ENCODE measurements at regions not wholly inside any gene's neighbourhood (a gene's known extent, or its start where the extent isn't known, plus 50 kb on each side); places are given as distances from the start of the nearest gene placed in this dataset.

DNA sequence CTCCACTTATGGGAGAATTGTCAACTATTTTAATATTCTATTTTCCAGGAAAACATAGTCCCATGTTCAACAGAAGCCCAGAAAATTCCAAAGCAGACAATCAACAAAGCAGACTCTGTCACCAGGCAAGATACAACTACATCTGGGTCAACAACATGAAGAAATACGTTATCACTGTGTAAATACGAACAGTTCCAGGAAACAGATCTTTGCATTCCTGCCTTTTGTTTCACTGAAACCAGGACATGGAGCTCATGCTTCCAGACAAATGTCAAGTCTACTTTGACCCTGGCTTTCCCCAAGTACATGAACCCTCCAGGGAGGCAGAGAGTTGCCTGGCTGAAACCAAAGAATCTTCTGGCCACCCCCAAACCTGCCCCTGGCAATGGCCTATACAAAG lies 106.7 kb downstream of the SETD4 start (continued):
- no peak for TF ChIP-seq RBM22 (optimal IDR thresholded peaks at IDR 0.05; ENCODE audit: low read length)
- no peak for TF ChIP-seq ZNF333 (CRISPR knock-in tag; IDR thresholded peaks at IDR 0.05; ENCODE audit: borderline replicate concordance)
- TF ChIP-seq, protein P1, sequence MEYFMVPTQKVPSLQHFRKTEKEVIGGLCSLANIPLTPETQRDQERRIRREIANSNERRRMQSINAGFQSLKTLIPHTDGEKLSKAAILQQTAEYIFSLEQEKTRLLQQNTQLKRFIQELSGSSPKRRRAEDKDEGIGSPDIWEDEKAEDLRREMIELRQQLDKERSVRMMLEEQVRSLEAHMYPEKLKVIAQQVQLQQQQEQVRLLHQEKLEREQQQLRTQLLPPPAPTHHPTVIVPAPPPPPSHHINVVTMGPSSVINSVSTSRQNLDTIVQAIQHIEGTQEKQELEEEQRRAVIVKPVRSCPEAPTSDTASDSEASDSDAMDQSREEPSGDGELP (IDR thresholded peaks at IDR 0.05; ENCODE audit: borderline replicate concordance, low read depth) = peak; percentile 86; the same call in 1 of the 2 replicates
- peak; percentile 80; the same call in 1 of the 2 replicates for TF ChIP-seq NKX3-1 (CRISPR knock-in tag; IDR thresholded peaks at IDR 0.05)
- no peak for TF ChIP-seq ZNF841 (CRISPR knock-in tag; IDR thresholded peaks at IDR 0.05; ENCODE audit: borderline replicate concordance)
- TF ChIP-seq, protein P2, sequence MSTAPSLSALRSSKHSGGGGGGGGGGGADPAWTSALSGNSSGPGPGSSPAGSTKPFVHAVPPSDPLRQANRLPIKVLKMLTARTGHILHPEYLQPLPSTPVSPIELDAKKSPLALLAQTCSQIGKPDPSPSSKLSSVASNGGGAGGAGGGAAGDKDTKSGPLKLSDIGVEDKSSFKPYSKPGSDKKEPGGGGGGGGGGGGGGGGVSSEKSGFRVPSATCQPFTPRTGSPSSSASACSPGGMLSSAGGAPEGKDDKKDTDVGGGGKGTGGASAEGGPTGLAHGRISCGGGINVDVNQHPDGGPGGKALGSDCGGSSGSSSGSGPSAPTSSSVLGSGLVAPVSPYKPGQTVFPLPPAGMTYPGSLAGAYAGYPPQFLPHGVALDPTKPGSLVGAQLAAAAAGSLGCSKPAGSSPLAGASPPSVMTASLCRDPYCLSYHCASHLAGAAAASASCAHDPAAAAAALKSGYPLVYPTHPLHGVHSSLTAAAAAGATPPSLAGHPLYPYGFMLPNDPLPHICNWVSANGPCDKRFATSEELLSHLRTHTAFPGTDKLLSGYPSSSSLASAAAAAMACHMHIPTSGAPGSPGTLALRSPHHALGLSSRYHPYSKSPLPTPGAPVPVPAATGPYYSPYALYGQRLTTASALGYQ (CRISPR knock-in tag; IDR thresholded peaks at IDR 0.05) = peak; percentile 95
- peak; percentile 37; the same call in 1 of the 2 replicates for TF ChIP-seq ZMYM3 (CRISPR knock-in tag; IDR thresholded peaks at IDR 0.05)
- no peak for TF ChIP-seq CENPX (CRISPR knock-in tag; IDR thresholded peaks at IDR 0.05)
- TF ChIP-seq ARNTL (CRISPR knock-in tag; IDR thresholded peaks at IDR 0.05) = no peak
- TF ChIP-seq CBFB (CRISPR knock-in tag; IDR thresholded peaks at IDR 0.05) = peak; percentile 40; the same call in 1 of the 2 replicates
- TF ChIP-seq, protein P3, sequence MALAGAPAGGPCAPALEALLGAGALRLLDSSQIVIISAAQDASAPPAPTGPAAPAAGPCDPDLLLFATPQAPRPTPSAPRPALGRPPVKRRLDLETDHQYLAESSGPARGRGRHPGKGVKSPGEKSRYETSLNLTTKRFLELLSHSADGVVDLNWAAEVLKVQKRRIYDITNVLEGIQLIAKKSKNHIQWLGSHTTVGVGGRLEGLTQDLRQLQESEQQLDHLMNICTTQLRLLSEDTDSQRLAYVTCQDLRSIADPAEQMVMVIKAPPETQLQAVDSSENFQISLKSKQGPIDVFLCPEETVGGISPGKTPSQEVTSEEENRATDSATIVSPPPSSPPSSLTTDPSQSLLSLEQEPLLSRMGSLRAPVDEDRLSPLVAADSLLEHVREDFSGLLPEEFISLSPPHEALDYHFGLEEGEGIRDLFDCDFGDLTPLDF (CRISPR knock-in tag; IDR thresholded peaks at IDR 0.05) = no peak
- TF ChIP-seq, protein P4, sequence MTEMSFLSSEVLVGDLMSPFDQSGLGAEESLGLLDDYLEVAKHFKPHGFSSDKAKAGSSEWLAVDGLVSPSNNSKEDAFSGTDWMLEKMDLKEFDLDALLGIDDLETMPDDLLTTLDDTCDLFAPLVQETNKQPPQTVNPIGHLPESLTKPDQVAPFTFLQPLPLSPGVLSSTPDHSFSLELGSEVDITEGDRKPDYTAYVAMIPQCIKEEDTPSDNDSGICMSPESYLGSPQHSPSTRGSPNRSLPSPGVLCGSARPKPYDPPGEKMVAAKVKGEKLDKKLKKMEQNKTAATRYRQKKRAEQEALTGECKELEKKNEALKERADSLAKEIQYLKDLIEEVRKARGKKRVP (CRISPR knock-in tag; IDR thresholded peaks at IDR 0.05) = peak in 1 of 2 experiments; percentile 62; a peak in 2 of 4 replicates
- no peak for TF ChIP-seq RFXANK (CRISPR knock-in tag; IDR thresholded peaks at IDR 0.05)
- peak; percentile 76; the same call in 1 of the 2 replicates for TF ChIP-seq ZNF878 (CRISPR knock-in tag; IDR thresholded peaks at IDR 0.05)
- no peak for TF ChIP-seq ZNF224 (CRISPR knock-in tag; IDR thresholded peaks at IDR 0.05)
- TF ChIP-seq, protein P5, sequence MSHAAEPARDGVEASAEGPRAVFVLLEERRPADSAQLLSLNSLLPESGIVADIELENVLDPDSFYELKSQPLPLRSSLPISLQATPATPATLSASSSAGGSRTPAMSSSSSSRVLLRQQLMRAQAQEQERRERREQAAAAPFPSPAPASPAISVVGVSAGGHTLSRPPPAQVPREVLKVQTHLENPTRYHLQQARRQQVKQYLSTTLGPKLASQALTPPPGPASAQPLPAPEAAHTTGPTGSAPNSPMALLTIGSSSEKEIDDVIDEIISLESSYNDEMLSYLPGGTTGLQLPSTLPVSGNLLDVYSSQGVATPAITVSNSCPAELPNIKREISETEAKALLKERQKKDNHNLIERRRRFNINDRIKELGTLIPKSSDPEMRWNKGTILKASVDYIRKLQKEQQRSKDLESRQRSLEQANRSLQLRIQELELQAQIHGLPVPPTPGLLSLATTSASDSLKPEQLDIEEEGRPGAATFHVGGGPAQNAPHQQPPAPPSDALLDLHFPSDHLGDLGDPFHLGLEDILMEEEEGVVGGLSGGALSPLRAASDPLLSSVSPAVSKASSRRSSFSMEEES (CRISPR knock-in tag; IDR thresholded peaks at IDR 0.05) = peak; percentile 75; the same call in 1 of the 2 replicates
- peak; percentile 97 for TF ChIP-seq GATA4 (IDR thresholded peaks at IDR 0.05; ENCODE audit: borderline replicate concordance, low read depth)
- no peak for TF ChIP-seq ZNF652 (CRISPR knock-in tag; IDR thresholded peaks at IDR 0.05; ENCODE audit: borderline replicate concordance, low read depth)
- TF ChIP-seq, protein P6, sequence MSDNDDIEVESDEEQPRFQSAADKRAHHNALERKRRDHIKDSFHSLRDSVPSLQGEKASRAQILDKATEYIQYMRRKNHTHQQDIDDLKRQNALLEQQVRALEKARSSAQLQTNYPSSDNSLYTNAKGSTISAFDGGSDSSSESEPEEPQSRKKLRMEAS (IDR thresholded peaks at IDR 0.05) = peak; percentile 49; the same call in 1 of the 2 replicates
- TF ChIP-seq RFX5 (IDR thresholded peaks at IDR 0.05; ENCODE audit: low read depth, low read length) = 0 out of 2 replicates have a peak, but pooled peaks have one; percentile 11
- TF ChIP-seq, protein P7, sequence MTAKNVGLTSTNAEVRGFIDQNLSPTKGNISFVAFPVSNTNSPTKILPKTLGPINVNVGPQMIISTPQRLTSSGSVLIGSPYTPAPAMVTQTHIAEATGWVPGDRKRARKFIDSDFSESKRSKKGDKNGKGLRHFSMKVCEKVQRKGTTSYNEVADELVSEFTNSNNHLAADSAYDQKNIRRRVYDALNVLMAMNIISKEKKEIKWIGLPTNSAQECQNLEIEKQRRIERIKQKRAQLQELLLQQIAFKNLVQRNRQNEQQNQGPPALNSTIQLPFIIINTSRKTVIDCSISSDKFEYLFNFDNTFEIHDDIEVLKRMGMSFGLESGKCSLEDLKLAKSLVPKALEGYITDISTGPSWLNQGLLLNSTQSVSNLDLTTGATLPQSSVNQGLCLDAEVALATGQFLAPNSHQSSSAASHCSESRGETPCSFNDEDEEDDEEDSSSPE (CRISPR knock-in tag; IDR thresholded peaks at IDR 0.05) = 0 out of 2 replicates have a peak, but pooled peaks have one; percentile 28
- peak; percentile 83 for TF ChIP-seq FOSL2 (CRISPR knock-in tag; IDR thresholded peaks at IDR 0.05)
- TF ChIP-seq SIN3A (IDR thresholded peaks at IDR 0.05; ENCODE audit: borderline replicate concordance, low read depth, low read length) = 0 out of 2 replicates have a peak, but pooled peaks have one; percentile 49
- peak; percentile 79; the same call in 1 of the 2 replicates for TF ChIP-seq KLF6 (CRISPR knock-in tag; IDR thresholded peaks at IDR 0.05)

Data from HepG2 (cell line).